ENCODE measurements at regions not wholly inside any gene's neighbourhood (a gene's known extent, or its start where the extent isn't known, plus 50 kb on each side); places are given as distances from the start of the nearest gene placed in this dataset.

DNA sequence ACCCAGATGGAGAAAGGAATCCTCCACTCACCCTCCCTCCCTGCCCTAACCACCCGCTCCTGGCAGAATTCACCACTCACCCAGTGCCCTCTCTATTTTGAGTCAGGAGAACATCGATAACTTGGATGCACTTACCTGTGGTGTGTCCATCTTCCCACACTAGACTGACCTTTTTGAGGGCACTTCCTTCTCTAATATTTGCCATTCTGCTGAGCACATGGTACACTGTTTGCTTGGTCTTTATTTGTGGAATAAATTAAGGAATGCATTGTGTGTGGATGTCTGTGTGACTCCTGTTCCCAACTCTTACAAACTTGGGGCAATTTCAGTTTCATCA lies 133.7 kb downstream of the ACKR3 start:
- CTCF ChIA-PET, result no interaction called here
- H3K9me2 ChIP-seq (ENCODE audit: insufficient read depth), result no peaks in the 10 kb centered on the region
- H3K36me3 ChIP-seq (ENCODE audit: low read depth), result no peaks in the 10 kb centered on the region
- peaks cover 6% of the 10 kb centered on the region; the same call in 1 of the 2 replicates for H3F3A ChIP-seq (ENCODE audit: insufficient read depth, low read depth)
- POLR2A ChIA-PET (ENCODE audit: unreplicated experiment), result no interaction called here
- no peak for DNase-seq
- no peaks in the 10 kb centered on the region for H3K4me1 ChIP-seq (replicated peaks; ENCODE audit: insufficient read depth)
- peaks cover 12% of the 10 kb centered on the region; the same call in 1 of the 2 replicates for H3K27me3 ChIP-seq (ENCODE audit: insufficient read depth, low read depth)
- H3K9me3 ChIP-seq (ENCODE audit: insufficient read depth, low read depth), result no peaks in the 10 kb centered on the region
- intact Hi-C loops (cut with micrococcal nuclease; ENCODE audit: unreplicated experiment), result no loop called here
- H3K4me3 ChIP-seq, result no peak overlapping the region
- no peaks in the 10 kb centered on the region for H3K79me2 ChIP-seq (ENCODE audit: low read depth)
- no peak overlapping the region for H3K27ac ChIP-seq
- no peak for TF ChIP-seq EZH2 (IDR thresholded peaks at IDR 0.05; ENCODE audit: low read depth)
- TF ChIP-seq, protein P1, sequence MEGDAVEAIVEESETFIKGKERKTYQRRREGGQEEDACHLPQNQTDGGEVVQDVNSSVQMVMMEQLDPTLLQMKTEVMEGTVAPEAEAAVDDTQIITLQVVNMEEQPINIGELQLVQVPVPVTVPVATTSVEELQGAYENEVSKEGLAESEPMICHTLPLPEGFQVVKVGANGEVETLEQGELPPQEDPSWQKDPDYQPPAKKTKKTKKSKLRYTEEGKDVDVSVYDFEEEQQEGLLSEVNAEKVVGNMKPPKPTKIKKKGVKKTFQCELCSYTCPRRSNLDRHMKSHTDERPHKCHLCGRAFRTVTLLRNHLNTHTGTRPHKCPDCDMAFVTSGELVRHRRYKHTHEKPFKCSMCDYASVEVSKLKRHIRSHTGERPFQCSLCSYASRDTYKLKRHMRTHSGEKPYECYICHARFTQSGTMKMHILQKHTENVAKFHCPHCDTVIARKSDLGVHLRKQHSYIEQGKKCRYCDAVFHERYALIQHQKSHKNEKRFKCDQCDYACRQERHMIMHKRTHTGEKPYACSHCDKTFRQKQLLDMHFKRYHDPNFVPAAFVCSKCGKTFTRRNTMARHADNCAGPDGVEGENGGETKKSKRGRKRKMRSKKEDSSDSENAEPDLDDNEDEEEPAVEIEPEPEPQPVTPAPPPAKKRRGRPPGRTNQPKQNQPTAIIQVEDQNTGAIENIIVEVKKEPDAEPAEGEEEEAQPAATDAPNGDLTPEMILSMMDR (conservative IDR thresholded peaks at IDR 0.05), result no peak
- H2AFZ ChIP-seq, result no peak overlapping the region
- no peaks in the 10 kb centered on the region for H4K20me1 ChIP-seq (ENCODE audit: insufficient read depth)
- BruUV-seq (replicated peaks), result no TSS peak
- H3K4me2 ChIP-seq, result no peak overlapping the region

DNA sequence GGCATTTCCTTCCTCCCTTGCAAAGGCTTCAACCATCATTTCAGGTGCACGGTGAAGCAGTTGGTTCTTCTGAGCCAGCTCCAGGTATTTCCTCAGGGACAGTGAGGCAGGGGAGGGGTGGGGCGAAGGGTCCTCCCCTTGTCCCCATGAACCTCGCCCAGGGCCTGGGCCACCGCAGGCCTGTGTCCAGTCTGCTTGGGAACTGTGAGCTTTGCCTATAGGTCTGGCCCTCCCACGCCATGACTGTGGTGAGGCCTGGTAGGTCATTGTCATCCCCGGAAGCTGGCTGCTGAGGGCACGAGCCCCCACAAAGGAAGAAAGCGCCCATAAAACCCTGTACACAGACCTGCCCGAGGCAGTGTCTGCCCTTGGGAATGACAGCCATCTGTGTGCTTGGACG lies 134.3 kb downstream of the ACKR3 start:
- Histone ChIP-seq H2AFZ (no peak overlapping the region), H3K27me3 (ENCODE audit: insufficient read depth, low read depth) (peaks cover 12% of the 10 kb centered on the region; the same call in 1 of the 2 replicates), H3K9me3 (ENCODE audit: insufficient read depth, low read depth) (no peaks in the 10 kb centered on the region), H3K4me3 (no peak overlapping the region), H3K36me3 (ENCODE audit: low read depth) (no peaks in the 10 kb centered on the region), H3K27ac (no peak overlapping the region), H3K4me1 (replicated peaks; ENCODE audit: insufficient read depth) (no peaks in the 10 kb centered on the region), H4K20me1 (ENCODE audit: insufficient read depth) (no peaks in the 10 kb centered on the region), H3K79me2 (ENCODE audit: low read depth) (no peaks in the 10 kb centered on the region), H3K9me2 (ENCODE audit: insufficient read depth) (no peaks in the 10 kb centered on the region), H3F3A (ENCODE audit: insufficient read depth, low read depth) (peaks cover 6% of the 10 kb centered on the region; the same call in 1 of the 2 replicates), H3K4me2 (no peak overlapping the region)
- intact Hi-C loops (cut with micrococcal nuclease; ENCODE audit: unreplicated experiment), result no loop called here
- TF ChIP-seq, protein P1 (conservative IDR thresholded peaks at IDR 0.05), result no peak
- no peak for TF ChIP-seq EZH2 (IDR thresholded peaks at IDR 0.05; ENCODE audit: low read depth)
- POLR2A ChIA-PET (ENCODE audit: unreplicated experiment), result no interaction called here
- DNase-seq, result no peak
- CTCF ChIA-PET, result no interaction called here
- BruUV-seq (replicated peaks), result no TSS peak

DNA sequence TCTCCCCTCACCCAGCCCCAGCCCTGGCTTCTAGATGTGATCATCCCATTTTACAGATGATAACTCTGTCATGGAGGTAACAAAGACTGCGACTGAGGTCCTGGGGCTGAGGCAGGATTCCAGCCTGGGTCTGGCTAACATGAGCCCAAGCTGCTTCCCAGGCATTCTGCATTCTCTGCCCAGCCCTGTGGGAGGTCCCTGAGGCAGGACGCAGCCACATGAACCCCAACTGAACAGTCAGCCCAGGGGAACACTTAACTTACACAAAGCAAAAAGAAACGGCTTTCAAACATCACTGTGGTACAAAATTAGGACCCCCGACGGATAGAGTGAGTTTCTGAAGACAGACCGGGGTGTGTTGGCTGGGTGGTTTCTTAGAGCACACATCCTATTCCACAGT lies 135.3 kb downstream of the ACKR3 start:
- Histone ChIP-seq H3K4me2 (no peak overlapping the region), H3K4me1 (replicated peaks; ENCODE audit: insufficient read depth) (no peaks in the 10 kb centered on the region), H3K9me3 (ENCODE audit: insufficient read depth, low read depth) (no peaks in the 10 kb centered on the region), H3K79me2 (ENCODE audit: low read depth) (no peaks in the 10 kb centered on the region), H3F3A (ENCODE audit: insufficient read depth, low read depth) (peaks cover 6% of the 10 kb centered on the region; the same call in 1 of the 2 replicates), H3K36me3 (ENCODE audit: low read depth) (no peaks in the 10 kb centered on the region), H3K27me3 (ENCODE audit: insufficient read depth, low read depth) (peaks cover 12% of the 10 kb centered on the region; the same call in 1 of the 2 replicates), H3K4me3 (no peak overlapping the region), H4K20me1 (ENCODE audit: insufficient read depth) (no peaks in the 10 kb centered on the region), H3K27ac (no peak overlapping the region), H2AFZ (no peak overlapping the region), H3K9me2 (ENCODE audit: insufficient read depth) (no peaks in the 10 kb centered on the region)
- ChIA-PET POLR2A (ENCODE audit: unreplicated experiment) (no interaction called here), CTCF (no interaction called here)
- no peak for TF ChIP-seq EZH2 (IDR thresholded peaks at IDR 0.05; ENCODE audit: low read depth)
- TF ChIP-seq, protein P1 (conservative IDR thresholded peaks at IDR 0.05), result no peak
- intact Hi-C loops (cut with micrococcal nuclease; ENCODE audit: unreplicated experiment), result no loop called here
- no peak for DNase-seq
- BruUV-seq (replicated peaks), result no TSS peak
